ENCODE measurements at regions not wholly inside any gene's neighbourhood (a gene's known extent, or its start where the extent isn't known, plus 50 kb on each side); places are given as distances from the start of the nearest gene placed in this dataset.

DNA sequence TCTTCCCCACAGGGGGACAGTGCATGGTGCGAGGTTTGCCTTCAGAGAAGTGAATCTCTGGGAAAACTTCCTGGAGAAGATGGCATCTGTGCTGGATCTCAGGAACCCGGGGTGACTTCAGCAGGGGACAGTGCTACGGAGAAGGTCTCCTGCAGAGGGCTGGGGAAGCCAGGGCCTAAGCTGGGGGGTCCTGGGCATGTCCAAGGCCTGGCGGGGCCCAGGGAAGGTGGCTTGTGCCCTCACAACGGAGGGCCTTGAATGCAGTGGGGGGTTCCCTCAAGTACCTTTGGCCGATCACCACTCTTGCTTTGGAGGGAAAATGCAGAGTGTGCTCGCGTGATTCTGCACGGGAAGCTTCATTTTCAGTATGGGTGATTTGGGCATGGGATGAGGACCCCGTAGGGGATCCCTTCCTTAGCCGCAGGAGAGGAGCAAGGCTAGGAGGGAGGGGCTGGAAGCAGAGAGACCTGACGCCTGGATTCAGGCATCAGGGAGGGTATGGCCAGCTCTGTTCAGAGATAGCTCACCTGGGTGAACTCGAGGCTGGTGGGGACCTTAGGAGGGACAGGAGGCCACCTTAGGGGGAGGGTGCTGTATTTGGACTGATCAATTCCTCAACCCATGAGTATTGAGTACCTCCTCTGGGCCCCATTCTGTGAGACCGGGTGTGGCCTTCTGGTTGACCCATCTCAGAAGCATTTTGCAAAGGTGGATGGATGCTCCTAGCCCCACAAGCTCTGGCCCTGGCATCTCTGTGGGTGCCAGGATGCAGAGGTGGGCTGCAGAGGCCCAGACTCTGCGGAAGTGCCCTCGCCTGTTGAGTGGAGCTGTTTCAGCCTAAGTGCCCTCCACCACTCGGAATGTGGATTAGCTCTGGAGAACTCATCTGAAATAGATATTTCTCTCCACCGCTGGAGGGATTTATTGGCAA, 529.4 kb downstream of the TBC1D22A start:
- no peak overlapping the region for H2AK5ac ChIP-seq (ENCODE audit: low read depth, low read length)
- H3K4me2 ChIP-seq (ENCODE audit: insufficient read depth, low read length, poor library complexity, severe bottlenecking) = no peak overlapping the region
- H4K91ac ChIP-seq (ENCODE audit: low read depth, low read length, poor library complexity) = no peak overlapping the region
- no peak overlapping the region for H3K27ac ChIP-seq (replicated peaks; ENCODE audit: low read length)
- H3K4ac ChIP-seq (ENCODE audit: low read length) = no peak overlapping the region
- no peak overlapping the region for H2BK5ac ChIP-seq (ENCODE audit: low read length)
- H3K4me3 ChIP-seq (ENCODE audit: low read length in 2 of 2) = peak overlapping the region in 1 of 2 donors; percentile 53
- peaks cover 0 to 29% (median 0%) of the 10 kb centered on the region in 3 experiments for H3K27me3 ChIP-seq (ENCODE audit: control insufficient read depth in 3 of 3, insufficient read depth in 3 of 3, low read depth in 1 of 3, low read length in 3 of 3)
- no peak overlapping the region for H2AFZ ChIP-seq (ENCODE audit: low read length)
- H3K4me1 ChIP-seq (ENCODE audit: control insufficient read depth in 2 of 2, insufficient read depth in 1 of 2, low read depth in 1 of 2, low read length in 2 of 2) = no peaks in the 10 kb centered on the region
- WGBS, 2 donors (ENCODE audit: extremely low coverage in 2 of 2, insufficient read length in 2 of 2, insufficient replicate concordance in 1 of 2) = no CpG with 5 or more reads among the region's 18 CpGs
- no peak overlapping the region for H3K23ac ChIP-seq (ENCODE audit: low read depth, low read length, poor library complexity)
- no peak overlapping the region for H2BK12ac ChIP-seq (ENCODE audit: low read length)
- H3K79me1 ChIP-seq (ENCODE audit: low read depth, low read length) = no peaks in the 10 kb centered on the region
- H3K14ac ChIP-seq (ENCODE audit: low read length) = no peak overlapping the region
- no peak overlapping the region for H2BK15ac ChIP-seq (ENCODE audit: low read length)
- no peak overlapping the region for H2BK120ac ChIP-seq (ENCODE audit: low read depth, low read length)
- no peak for DNase-seq (ENCODE audit: low spot score)
- H3K9ac ChIP-seq (ENCODE audit: low read depth, low read length, poor library complexity) = peak overlapping the region; percentile 33
- no peak overlapping the region for H3K18ac ChIP-seq (ENCODE audit: low read length)
- H4K8ac ChIP-seq (ENCODE audit: low read depth, low read length) = no peak overlapping the region
- H3K9me3 ChIP-seq (replicated peaks in 1 of 2; ENCODE audit: control insufficient read depth in 2 of 2, insufficient read depth in 1 of 2, low read depth in 1 of 2, low read length in 2 of 2) = peaks cover 0 to 80% of the 10 kb centered on the region in 2 donors
- no peaks in the 10 kb centered on the region for H3K36me3 ChIP-seq (replicated peaks in 1 of 2; ENCODE audit: control insufficient read depth in 2 of 2, insufficient read depth in 2 of 2, low read length in 2 of 2)

- H3K9ac ChIP-seq (ENCODE audit: low read depth, low read length, poor library complexity) = no peak overlapping the region
- H2BK12ac ChIP-seq (ENCODE audit: low read length) = no peak overlapping the region
- no peak overlapping the region for H2BK15ac ChIP-seq (ENCODE audit: low read length)
- no peak overlapping the region for H3K4me3 ChIP-seq (ENCODE audit: low read length in 2 of 2)
- H3K27me3 ChIP-seq (ENCODE audit: control insufficient read depth in 3 of 3, insufficient read depth in 3 of 3, low read depth in 1 of 3, low read length in 3 of 3) = peaks cover 0 to 24% (median 0%) of the 10 kb centered on the region in 3 experiments
- peaks cover 0 to 83% of the 10 kb centered on the region in 2 donors for H3K9me3 ChIP-seq (replicated peaks in 1 of 2; ENCODE audit: control insufficient read depth in 2 of 2, insufficient read depth in 1 of 2, low read depth in 1 of 2, low read length in 2 of 2)
- no CpG with 5 or more reads among the region's 20 CpGs for WGBS, 2 donors (ENCODE audit: extremely low coverage in 2 of 2, insufficient read length in 2 of 2, insufficient replicate concordance in 1 of 2)
- no peak overlapping the region for H2BK120ac ChIP-seq (ENCODE audit: low read depth, low read length)
- no peaks in the 10 kb centered on the region for H3K79me1 ChIP-seq (ENCODE audit: low read depth, low read length)
- no peak overlapping the region for H3K27ac ChIP-seq (replicated peaks; ENCODE audit: low read length)
- H3K4me2 ChIP-seq (ENCODE audit: insufficient read depth, low read length, poor library complexity, severe bottlenecking) = no peak overlapping the region
- no peak overlapping the region for H4K91ac ChIP-seq (ENCODE audit: low read depth, low read length, poor library complexity)
- no peak overlapping the region for H4K8ac ChIP-seq (ENCODE audit: low read depth, low read length)
- no peak overlapping the region for H2BK5ac ChIP-seq (ENCODE audit: low read length)
- no peaks in the 10 kb centered on the region for H3K4me1 ChIP-seq (ENCODE audit: control insufficient read depth in 2 of 2, insufficient read depth in 1 of 2, low read depth in 1 of 2, low read length in 2 of 2)
- H3K14ac ChIP-seq (ENCODE audit: low read length) = no peak overlapping the region
- no peak overlapping the region for H3K18ac ChIP-seq (ENCODE audit: low read length)
- H3K36me3 ChIP-seq (replicated peaks in 1 of 2; ENCODE audit: control insufficient read depth in 2 of 2, insufficient read depth in 2 of 2, low read length in 2 of 2) = no peaks in the 10 kb centered on the region
- no peak overlapping the region for H3K23ac ChIP-seq (ENCODE audit: low read depth, low read length, poor library complexity)
- H3K4ac ChIP-seq (ENCODE audit: low read length) = no peak overlapping the region
- H2AK5ac ChIP-seq (ENCODE audit: low read depth, low read length) = no peak overlapping the region
- H2AFZ ChIP-seq (ENCODE audit: low read length) = no peak overlapping the region
- DNase-seq (ENCODE audit: low spot score) = no peak
Measured at GRCh38 chr22:47290706-47291430, 528.4 kb downstream of the TBC1D22A start.

DNA sequence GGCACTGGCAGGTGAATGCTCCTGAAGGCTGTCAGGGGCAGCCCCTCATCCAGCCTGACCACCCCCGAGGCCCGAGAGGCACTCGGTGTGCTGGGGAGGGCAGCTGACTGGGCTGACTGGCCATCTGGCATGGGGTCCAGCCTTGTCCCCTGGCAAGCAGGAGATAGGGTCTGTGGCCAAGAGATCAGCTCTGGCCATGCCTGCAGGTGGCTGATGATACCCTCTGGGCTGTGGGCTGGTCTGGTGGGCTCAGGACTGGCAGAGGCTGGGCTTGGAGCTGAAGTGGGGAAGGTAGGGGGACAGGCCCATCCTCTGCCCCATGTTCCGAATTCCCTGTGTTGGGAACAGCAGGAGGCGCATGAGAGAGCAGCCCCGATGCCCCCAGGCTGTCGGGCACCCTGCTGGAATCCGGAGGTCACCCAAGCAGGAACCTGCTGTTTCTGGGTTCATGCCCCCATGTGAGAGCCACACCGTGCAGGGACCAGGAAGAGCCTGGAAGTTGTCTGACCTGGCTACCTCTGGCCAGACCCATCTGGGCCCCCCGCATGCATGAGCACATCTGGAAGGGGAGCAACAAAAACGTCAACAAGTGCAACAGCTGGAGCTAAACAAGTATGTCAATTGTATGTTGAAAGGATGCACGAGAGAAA, 527.0 kb downstream of the TBC1D22A start:
- Histone ChIP-seq H2BK120ac (ENCODE audit: low read depth, low read length) (no peak overlapping the region), H3K4me3 (ENCODE audit: low read length in 2 of 2) (no peak overlapping the region), H3K4me1 (ENCODE audit: control insufficient read depth in 2 of 2, insufficient read depth in 1 of 2, low read depth in 1 of 2, low read length in 2 of 2) (no peaks in the 10 kb centered on the region), H2AK5ac (ENCODE audit: low read depth, low read length) (no peak overlapping the region), H3K9ac (ENCODE audit: low read depth, low read length, poor library complexity) (no peak overlapping the region), H3K27ac (replicated peaks; ENCODE audit: low read length) (no peak overlapping the region), H4K91ac (ENCODE audit: low read depth, low read length, poor library complexity) (no peak overlapping the region), H3K18ac (ENCODE audit: low read length) (no peak overlapping the region), H2AFZ (ENCODE audit: low read length) (no peak overlapping the region), H2BK5ac (ENCODE audit: low read length) (no peak overlapping the region), H3K27me3 (ENCODE audit: control insufficient read depth in 3 of 3, insufficient read depth in 3 of 3, low read depth in 1 of 3, low read length in 3 of 3) (peaks cover 0 to 23% (median 0%) of the 10 kb centered on the region in 3 experiments), H3K9me3 (replicated peaks in 1 of 2; ENCODE audit: control insufficient read depth in 2 of 2, insufficient read depth in 1 of 2, low read depth in 1 of 2, low read length in 2 of 2) (peaks cover 0 to 76% of the 10 kb centered on the region in 2 donors), H2BK15ac (ENCODE audit: low read length) (no peak overlapping the region), H3K4ac (ENCODE audit: low read length) (no peak overlapping the region), H3K4me2 (ENCODE audit: insufficient read depth, low read length, poor library complexity, severe bottlenecking) (no peak overlapping the region), H3K36me3 (replicated peaks in 1 of 2; ENCODE audit: control insufficient read depth in 2 of 2, insufficient read depth in 2 of 2, low read length in 2 of 2) (no peaks in the 10 kb centered on the region), H4K8ac (ENCODE audit: low read depth, low read length) (no peak overlapping the region), H3K23ac (ENCODE audit: low read depth, low read length, poor library complexity) (no peak overlapping the region), H3K14ac (ENCODE audit: low read length) (no peak overlapping the region), H2BK12ac (ENCODE audit: low read length) (no peak overlapping the region), H3K79me1 (ENCODE audit: low read depth, low read length) (no peaks in the 10 kb centered on the region)
- DNase-seq (ENCODE audit: low spot score) = no peak
- no CpG with 5 or more reads among the region's 12 CpGs for WGBS, 2 donors (ENCODE audit: extremely low coverage in 2 of 2, insufficient read length in 2 of 2, insufficient replicate concordance in 1 of 2)
